H54 (cell line): ENCODE measurements at regions not wholly inside any gene's neighbourhood (a gene's known extent, or its start where the extent isn't known, plus 50 kb on each side); places are given as distances from the start of the nearest gene placed in this dataset.
"Not testable (repeated sequence)": the region's sequence is repeated elsewhere in the genome, so short reads cannot be mapped to it uniquely, and the experiment has no call there.

Source experiments
- DNase-seq: peaks from one replicate; pipeline ENCODE4 v3.0.0; 2011; ENCODE audit warnings: low spot score, mixed read lengths; ENCODE audit not compliant: insufficient read length
- FAIRE-seq: peaks from 3 replicates; lab custom pipeline; 2011; peaks lifted over from hg19 to GRCh38; lab: Jason Lieb, UNC
- POLR2A ChIP-seq: IDR thresholded peaks from 2 replicates; pipeline ENCODE4 v1.6.1; 2011; ENCODE audit warnings: low read depth, mild to moderate bottlenecking, low read length

DNA sequence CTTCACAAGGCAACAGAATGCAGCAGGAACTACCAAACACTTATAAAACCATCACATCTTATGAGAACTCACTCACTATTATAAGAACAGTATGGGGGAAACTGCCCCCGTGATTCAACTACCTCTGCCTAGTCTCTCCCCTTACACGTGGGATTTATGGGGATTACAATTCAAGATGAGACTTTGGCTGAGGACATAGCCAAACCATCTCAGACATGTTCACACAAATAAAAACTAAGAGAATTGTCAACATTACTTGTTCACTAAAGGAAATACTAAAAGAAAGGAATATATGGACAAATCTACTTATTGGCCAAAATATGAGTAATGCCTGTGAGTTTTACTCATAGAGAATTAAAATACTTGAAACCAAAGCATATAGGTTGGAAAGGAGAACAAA is 505.1 kb downstream of the IGSF11 start:
- no peak for FAIRE-seq

DNA sequence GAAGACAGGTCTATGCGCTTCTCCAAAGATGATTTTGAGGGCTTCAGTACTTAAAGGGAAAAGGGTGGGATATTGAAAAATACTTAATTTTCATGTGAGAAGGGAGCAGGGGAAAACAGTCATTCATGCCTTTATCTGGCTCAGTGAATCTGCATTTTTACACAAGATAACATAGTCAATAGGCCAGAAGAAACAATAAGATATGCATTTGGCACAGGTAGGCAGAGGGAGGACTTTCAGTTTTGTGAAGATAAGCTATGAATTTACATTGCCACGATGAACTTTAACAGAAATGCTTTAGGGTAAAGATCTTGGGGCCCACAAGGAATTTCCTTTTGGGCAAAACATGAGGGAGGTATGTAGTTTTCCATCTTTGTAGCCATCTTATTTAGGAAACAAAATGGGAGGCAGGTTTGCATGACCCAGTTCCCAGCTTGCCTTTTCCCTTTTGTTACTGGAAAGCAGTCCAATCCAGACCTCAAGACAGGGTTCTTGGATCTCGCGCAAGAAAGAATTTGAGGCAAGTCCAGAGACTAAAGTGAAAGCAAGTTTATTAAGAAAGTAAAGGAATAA is 504.2 kb downstream of the IGSF11 start:
- no peak for FAIRE-seq
- TF ChIP-seq POLR2A = no peak
- DNase-seq = no peak

More for the DNA sequence above, 505.1 kb downstream of the IGSF11 start:
- DNase-seq = no peak
- no peak for TF ChIP-seq POLR2A

DNA sequence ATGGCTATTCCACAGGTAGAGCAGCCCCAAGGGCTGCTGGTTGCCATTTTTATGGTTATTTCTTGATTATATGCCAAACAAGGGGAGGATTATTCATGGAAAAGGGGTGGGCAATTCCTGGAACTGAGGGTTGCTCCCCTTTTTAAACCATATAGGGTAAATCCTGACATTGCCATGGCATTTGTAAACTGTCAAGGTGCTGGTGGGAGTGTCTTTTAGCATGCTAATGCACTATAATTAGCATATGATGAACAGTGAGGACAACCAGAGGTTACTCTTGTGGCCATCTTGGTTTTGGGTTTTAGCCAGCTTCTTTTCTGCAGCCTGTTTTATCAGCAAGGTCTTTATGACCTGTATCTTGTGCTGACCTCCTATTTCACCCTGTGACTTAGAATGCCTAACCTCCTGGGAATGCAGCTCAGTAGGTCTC is 503.7 kb downstream of the IGSF11 start:
- DNase-seq, FAIRE-seq: not testable (repeated sequence)

GRCh38 chr3:118531816-118532215 is 502.8 kb downstream of the IGSF11 start:
- DNase-seq = no peak
- no peak for TF ChIP-seq POLR2A
- no peak for FAIRE-seq

DNA sequence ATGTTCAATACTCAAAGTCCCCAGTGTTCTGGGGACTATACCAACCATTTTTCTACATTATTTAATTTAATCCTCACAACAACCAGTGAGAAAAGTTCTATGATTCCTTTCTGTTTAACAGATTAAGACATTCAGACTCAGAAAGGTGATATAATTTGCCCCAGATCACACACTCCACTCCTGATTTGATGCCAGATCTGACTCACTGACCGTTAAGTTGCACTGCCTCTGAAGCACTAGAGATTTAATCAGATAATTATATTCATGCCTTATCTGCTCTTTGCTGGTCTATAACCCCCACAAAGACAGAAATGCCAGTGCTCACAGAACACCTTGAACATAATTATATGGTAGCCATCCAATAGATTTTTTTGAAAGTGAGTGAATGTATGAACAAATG is 501.0 kb downstream of the IGSF11 start:
- FAIRE-seq = no peak
- no peak for DNase-seq
- TF ChIP-seq POLR2A = no peak

GRCh38 chr3:118534519-118534918 is 500.1 kb downstream of the IGSF11 start:
- FAIRE-seq = no peak

DNA sequence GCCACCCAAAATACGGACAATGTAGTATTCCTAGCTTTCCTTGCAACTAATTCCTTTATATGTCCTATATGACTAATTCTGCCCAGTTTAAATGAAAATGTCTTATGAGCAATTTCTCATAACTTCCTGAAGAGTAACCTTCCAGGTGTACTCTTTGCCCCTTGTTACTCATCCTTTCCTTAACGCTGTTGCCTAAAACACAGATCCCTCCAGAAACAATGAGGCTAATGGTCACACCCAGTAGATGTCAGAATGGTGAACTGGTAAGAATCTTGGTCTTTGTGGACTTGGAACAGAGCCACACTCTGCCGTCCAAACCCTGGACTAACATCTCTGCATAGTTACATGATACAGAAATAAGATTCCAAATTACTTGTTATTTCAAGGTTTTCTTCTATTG is 497.9 kb downstream of the IGSF11 start:
- FAIRE-seq = no peak

More at GRCh38 chr3:118534519-118534918, 500.1 kb downstream of the IGSF11 start:
- no peak for TF ChIP-seq POLR2A
- no peak for DNase-seq

DNA sequence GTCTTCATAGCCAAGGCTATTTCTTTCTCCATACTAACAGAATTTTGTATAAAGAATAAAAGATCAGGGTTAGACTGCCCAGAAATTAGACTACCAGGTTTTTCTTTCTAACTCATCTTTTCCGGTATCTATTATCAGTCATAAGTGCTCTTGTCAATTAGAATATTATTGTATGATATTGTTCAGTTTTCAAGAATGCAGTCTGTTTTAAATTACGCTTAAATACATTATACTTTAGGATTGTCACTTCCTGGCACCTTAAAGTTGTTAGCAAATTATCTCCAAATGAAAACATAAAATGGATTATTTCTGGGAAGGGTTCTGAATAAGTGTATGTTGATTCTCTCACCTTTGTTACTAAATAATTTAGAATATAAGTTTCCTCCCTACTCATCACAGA is 497.2 kb downstream of the IGSF11 start:
- no peak for TF ChIP-seq POLR2A
- FAIRE-seq = no peak
- DNase-seq = no peak

More for the DNA sequence above, 497.9 kb downstream of the IGSF11 start:
- TF ChIP-seq POLR2A = no peak
- DNase-seq = no peak

DNA sequence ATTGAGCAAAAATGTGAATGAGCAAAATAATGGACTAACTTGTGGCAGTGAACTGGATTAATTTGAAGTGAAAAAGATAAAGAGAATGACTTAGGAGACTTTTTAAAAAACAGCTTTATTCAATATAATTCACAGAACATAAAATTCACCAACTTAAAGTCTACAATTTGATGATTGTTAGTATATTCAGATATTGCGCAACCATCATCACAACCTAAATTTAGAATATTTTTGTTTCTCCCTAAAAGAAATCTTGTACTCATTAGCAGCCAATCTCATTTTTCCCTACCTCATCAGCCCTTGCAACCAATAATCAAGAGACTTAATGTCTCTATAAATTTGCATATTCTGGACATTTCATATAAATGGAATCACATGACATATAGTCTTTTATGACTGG is 496.5 kb downstream of the IGSF11 start:
- DNase-seq (no peak), FAIRE-seq (no peak)
- TF ChIP-seq POLR2A = no peak

DNA sequence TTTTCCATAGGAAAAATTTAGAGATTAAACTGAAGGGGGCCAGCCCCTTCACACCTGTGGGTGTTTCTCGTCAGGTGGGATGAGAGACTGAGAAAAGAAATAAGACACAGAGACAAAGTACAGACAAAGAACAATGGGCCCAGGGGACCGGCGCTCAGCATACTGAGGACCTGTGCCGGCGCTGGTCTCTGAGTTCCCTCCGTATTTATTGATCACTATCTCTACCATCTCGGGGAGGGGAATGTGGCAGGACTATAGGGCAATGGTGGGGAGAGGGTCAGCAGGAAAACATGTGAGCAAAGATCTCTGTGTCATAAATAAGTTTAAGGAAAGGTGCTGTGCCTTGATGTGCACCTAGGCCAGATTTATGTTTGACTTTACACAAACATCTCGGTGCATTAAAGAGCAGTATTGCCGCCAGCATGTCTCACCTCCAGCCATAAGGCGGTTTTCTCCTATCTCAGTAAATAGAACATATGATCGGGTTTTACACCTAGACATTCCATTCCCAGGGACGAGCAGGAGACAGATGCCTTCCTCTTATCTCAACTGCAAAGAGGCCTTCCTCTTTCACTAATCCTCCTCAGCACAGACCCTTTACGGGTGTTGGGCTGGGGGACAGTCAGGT is 494.7 kb downstream of the IGSF11 start:
- not testable (repeated sequence) for DNase-seq, FAIRE-seq

DNA sequence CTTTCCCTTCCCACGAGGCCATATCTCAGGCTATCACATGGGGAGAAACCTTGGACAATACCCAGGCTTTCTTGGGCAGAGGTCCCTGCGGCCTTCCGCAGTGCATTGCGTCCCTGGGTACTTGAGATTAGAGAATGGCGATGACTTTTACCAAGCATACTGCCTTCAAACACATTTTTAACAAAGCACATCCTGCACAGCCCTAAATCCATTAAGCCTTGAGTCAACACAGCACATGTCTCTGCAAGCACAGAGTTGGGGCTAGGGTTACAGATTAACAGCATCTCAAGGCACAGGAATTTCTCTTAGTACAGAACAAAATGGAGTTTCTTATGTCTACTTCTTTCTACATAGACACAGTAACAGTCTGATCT is 494.2 kb downstream of the IGSF11 start:
- FAIRE-seq, DNase-seq: not testable (repeated sequence)

DNA sequence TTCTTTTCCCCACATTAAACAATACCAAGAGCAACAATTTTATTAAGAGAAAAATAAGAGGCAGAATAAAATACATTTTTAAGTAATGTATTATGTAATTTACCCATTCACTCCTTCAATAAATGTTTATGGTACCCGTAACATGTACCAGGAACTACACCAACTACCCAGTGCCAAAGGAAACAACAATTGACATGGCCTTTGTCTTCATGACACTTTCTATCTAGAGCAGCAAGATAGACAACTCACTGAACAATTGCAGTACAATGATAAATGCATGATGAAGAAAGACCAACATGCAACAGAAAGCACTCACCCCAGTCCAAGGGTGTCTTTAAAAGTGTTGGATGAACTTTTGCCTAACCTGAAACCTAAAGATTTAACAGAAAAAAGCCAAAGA is 493.8 kb downstream of the IGSF11 start:
- TF ChIP-seq POLR2A = no peak
- no peak for FAIRE-seq
- DNase-seq = no peak

- DNase-seq = no peak
- no peak for FAIRE-seq
- no peak for TF ChIP-seq POLR2A
These were observed 492.9 kb downstream of the IGSF11 start for GRCh38 chr3:118541796-118542195.

- no peak for TF ChIP-seq POLR2A
- DNase-seq = no peak
- no peak for FAIRE-seq
These were observed 490.8 kb downstream of the IGSF11 start for GRCh38 chr3:118543832-118544231.

DNA sequence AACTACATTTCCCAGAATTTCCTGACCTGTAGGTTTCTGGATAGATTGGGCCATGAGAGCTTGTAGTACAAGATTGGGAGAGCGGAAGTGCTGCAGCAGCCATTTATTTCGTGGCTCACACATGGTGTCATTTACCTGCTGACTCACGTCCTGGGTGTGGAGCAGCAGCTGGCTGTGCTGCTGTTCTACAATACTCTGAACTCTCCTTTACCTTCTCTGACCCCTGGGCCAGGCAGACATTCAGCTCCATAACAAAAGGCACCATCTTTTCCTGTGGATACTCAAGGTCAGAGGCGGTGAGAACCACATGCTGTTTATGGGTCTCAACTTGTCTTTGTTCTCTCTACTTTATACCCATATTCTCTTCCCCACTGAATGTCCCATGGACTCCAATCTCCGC is 490.2 kb downstream of the IGSF11 start:
- peak; percentile 1 for DNase-seq
- TF ChIP-seq POLR2A = no peak
- no peak for FAIRE-seq

GRCh38 chr3:118548434-118548833 is 486.2 kb downstream of the IGSF11 start:
- no peak for TF ChIP-seq POLR2A
- FAIRE-seq = no peak
- no peak for DNase-seq
